ENCODE measurements at regions not wholly inside any gene's neighbourhood (a gene's known extent, or its start where the extent isn't known, plus 50 kb on each side); places are given as distances from the start of the nearest gene placed in this dataset.
A peak's percentile ranks its signal among the peaks of the same experiment; 100 is the strongest.

DNA sequence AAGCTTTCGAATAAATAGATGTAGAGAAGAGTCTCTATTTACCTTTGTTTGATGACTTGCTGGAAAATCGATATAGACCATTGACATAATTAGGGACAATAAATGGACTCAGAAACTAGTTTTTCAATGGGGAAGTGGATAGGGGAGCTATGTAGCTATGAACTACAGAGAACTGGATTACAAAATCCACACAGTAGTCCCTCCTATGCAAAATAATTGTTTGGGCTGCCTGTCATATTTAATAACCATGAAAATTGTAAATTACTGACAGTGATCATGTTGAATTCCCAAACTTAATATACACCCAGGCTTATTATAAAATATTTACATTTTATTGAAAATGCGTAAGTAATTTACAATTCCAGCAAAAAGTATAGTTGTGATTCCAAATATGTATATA, 333.1 kb upstream of the FAM241A start:
- TF ChIP-seq GATA1 (IDR thresholded peaks at IDR 0.05; ENCODE audit: low read depth, low read length) (no peak), POLR2A (IDR thresholded peaks at IDR 0.05; ENCODE audit: low read length) (no peak)
- no peak for DNase-seq

DNA sequence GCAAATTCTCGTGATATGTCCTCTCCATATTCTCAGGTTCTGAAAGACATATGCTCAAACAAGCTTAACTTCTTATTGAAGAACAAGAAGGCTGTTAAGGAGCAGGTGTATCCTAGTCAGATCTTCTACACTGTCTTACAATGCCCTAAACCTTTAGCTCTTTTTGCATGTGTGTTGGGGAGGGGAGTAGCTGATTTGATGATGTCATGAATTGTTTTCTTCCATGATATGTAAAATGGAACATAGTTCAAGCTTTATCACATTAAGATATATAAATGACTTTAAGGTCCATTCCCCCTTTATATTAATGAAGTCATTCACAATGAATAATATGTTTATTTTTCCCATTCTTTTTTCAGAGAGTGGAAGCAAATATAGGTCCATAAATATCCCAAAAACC, 332.5 kb upstream of the FAM241A start:
- DNase-seq: no peak
- TF ChIP-seq POLR2A (IDR thresholded peaks at IDR 0.05; ENCODE audit: low read length) (no peak), GATA1 (IDR thresholded peaks at IDR 0.05; ENCODE audit: low read depth, low read length) (no peak)

DNA sequence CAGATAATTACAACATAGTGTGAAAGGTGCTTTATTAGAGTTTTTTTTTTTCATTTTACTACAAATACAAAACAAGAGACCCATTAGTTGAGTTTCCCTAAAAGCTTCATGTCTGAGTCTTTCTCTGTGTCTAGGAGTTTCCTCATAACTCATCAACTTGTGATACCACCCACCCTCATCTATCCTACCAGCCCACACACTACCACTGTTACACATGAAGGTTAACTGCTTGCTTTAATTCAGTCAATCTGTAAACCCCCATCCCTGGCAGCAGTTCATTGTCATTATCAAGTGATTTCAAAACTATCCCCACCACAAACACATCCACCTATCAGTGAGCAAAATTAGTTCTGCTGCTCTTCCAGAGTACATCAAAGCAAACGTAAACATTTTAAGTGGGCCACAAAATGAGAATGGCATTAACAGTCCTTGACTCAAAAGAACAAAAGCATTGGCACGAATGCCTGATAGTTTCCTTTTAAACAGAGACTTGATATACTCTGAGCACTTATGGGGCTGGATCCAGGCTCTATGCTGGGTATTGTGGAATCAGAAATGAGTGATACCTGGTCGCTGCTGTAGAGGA, 331.6 kb upstream of the FAM241A start:
- TF ChIP-seq POLR2A (IDR thresholded peaks at IDR 0.05; ENCODE audit: low read length) (no peak), GATA1 (IDR thresholded peaks at IDR 0.05; ENCODE audit: low read depth, low read length) (no peak)
- DNase-seq: no peak

DNA sequence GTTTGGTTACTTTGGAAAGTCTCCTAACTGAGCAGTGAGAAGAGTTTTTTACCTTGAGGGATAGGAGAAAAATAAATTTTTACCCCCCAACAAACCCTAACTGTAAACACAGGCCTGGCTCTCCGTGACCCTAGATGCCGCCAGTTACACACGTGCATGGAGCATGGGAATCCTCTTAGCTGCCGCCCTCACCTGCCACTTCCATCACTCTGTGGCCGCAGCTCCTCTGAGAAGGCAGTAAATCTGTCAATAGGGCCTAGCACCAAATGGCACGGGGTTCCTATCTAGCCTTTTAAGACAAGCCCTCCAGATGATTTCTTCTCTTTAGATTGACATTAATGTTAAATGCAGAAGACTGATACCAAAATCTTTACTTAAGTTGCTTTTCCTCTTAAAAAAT, 330.3 kb upstream of the FAM241A start:
- TF ChIP-seq POLR2A (IDR thresholded peaks at IDR 0.05; ENCODE audit: low read length): no peak
- TF ChIP-seq GATA1 (IDR thresholded peaks at IDR 0.05; ENCODE audit: low read depth, low read length): no peak
- no peak for DNase-seq

DNA sequence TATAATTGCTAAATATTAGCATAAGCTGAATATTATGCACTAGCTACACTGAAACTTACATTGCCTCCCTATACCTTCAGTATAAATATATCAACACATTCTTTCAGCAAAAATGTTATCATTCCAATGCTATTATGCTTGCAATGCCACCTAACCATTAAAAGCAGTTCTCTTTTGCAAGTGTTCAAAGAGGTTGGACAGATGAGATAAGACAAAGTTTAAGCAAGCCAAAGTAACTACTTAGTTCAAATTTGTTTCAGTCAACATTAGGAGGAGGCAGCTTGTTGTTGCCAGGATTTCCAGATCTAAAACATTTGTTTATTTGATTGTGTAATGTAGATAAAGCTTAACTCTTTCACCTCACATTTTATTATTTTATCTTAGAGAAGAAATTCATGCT, 323.9 kb upstream of the FAM241A start:
- no peak for TF ChIP-seq POLR2A (IDR thresholded peaks at IDR 0.05; ENCODE audit: low read length)
- no peak for TF ChIP-seq GATA1 (IDR thresholded peaks at IDR 0.05; ENCODE audit: low read depth, low read length)
- DNase-seq: no peak

DNA sequence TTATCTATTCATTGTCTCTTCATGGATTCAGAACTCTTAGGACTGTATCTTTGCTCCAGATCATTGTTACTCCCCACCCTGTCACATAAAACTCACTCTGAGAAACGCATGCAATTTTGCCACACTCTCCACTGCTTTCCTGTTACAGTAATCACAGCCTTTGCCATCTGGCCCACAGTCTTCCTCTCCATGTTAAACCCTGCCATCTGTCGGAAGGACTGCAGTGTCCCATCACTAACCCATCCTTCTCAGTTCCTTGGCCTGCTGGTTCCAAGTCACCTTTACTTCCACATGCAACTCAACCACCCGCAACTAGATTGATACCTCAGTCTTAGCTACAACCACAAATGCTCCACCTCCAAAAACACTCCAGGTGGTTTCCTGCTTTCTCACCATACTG, 308.7 kb upstream of the FAM241A start:
- DNase-seq: no peak
- TF ChIP-seq GATA1 (IDR thresholded peaks at IDR 0.05; ENCODE audit: low read depth, low read length) (no peak), POLR2A (IDR thresholded peaks at IDR 0.05; ENCODE audit: low read length) (no peak)

DNA sequence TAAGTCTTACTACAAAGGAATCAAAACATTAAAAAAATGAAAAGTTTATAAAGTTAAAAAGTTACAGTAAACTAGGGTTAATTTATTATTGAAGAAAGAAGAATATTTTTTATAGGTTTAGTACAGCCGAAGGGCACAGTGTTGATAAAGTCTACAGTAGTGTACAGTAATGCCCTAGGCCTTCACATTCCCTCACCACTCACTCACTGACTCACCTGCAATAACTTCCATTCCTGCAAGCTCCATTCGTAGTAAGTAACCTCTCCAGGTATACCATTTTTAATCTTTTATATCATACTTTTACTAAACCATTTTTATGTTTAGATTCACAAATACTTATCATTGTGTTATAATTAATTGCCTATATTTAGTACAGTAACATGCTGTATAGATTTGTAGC, 307.5 kb upstream of the FAM241A start:
- TF ChIP-seq GATA1 (IDR thresholded peaks at IDR 0.05; ENCODE audit: low read depth, low read length) (no peak), POLR2A (IDR thresholded peaks at IDR 0.05; ENCODE audit: low read length) (no peak)
- DNase-seq: no peak

DNA sequence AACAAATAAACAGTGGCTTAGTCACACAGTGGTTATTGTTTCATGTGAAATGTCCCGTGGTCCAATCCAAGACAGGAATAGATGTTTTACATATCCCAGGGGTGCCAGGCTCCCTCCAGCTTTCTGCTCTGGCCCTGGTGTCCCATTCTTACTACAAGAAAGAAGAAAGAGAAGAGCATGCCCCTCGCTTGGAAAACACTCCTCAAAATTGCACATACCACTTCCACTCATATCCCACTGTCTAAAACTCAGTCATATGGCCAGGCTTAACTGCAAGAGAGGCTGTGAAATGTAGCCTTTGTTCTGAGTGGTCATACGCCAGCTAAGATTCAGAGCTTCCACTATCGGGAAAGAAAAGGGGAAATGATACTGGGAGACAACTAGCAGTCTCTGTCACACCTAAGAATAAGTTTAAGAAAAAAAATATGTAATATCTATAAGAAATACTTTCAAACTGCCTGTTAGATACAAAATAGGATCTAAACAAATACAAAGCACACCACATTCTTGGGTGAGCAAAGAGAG, 306.8 kb upstream of the FAM241A start:
- TF ChIP-seq POLR2A (IDR thresholded peaks at IDR 0.05; ENCODE audit: low read length) (no peak), GATA1 (IDR thresholded peaks at IDR 0.05; ENCODE audit: low read depth, low read length) (no peak)
- DNase-seq: no peak

DNA sequence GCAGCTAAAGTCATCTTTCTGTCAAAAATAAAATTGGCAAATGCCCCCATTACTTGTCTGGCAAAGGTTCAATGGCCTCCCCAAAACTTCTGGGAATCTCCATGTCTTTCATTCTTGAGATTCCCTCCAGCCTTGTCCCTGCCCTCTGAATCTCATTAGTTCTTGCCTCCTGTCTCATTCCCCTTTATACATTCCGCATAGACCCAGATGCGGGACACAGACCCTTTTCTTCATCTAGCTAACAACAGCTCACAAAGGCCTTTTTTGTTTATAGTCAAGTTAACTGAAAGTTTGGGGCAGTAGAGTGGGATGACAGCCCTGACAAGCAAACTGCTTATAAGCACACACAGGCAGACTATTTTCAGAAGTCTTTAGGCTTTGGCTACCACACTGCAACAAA, 306.1 kb upstream of the FAM241A start:
- TF ChIP-seq GATA1 (IDR thresholded peaks at IDR 0.05; ENCODE audit: low read depth, low read length) (no peak), POLR2A (IDR thresholded peaks at IDR 0.05; ENCODE audit: low read length) (no peak)

DNA sequence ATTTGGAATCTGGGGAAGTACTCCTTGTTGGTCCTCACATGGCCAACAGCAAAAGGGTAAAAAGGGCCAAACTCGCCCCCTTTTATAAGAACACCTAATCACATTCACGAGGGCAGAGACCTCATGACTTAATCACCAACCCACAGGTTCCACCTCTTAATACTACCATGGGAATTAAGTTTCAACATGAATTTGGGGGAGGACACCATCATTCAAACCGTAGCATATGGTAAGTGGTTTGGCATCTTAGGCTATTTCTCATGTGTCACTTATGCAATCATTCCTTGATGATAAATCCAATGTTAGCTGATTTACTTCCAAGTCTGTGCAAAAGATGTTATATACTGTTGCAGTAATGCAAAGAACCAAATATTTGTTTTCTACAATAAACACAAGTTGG, 302.9 kb upstream of the FAM241A start:
- DNase-seq: no peak
- TF ChIP-seq GATA1 (IDR thresholded peaks at IDR 0.05; ENCODE audit: low read depth, low read length): no peak
- no peak for TF ChIP-seq POLR2A (IDR thresholded peaks at IDR 0.05; ENCODE audit: low read length)

More for the DNA sequence above, 306.1 kb upstream of the FAM241A start:
- no peak for DNase-seq

DNA sequence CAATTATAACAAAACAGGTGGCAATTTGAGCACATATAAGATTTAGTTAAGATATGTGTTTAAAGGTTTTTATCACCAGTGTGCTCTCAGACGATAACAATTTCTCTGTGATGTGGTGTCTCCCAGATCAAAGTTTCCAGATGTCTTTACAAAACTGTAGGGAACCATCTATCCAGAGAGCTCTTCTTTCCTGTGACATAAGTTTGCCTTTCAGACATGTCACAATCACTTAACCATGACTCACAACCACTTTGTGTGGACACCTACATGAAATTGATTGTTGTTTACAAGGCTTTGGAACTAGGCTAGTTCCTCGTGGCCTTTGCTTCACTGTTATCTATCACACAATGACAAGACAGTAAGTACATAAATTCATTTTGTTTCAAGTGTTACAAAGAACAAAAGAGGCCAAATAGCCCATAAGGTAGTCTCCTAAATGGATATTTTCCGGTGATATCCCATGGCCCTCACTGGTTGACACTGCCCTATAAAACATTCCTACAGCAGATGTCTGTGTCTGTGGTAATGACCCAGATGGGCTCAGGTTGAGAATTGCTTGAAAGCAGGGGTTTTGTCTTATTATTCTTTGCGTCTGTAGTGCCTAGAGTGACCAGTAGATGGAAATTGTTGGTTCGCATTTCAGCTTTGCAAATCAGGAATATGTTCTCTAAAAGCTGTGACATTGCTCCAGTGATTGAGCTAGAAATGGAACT, 297.8 kb upstream of the FAM241A start:
- TF ChIP-seq POLR2A (IDR thresholded peaks at IDR 0.05; ENCODE audit: low read length) (no peak), GATA1 (IDR thresholded peaks at IDR 0.05; ENCODE audit: low read depth, low read length) (no peak)
- no peak for DNase-seq

DNA sequence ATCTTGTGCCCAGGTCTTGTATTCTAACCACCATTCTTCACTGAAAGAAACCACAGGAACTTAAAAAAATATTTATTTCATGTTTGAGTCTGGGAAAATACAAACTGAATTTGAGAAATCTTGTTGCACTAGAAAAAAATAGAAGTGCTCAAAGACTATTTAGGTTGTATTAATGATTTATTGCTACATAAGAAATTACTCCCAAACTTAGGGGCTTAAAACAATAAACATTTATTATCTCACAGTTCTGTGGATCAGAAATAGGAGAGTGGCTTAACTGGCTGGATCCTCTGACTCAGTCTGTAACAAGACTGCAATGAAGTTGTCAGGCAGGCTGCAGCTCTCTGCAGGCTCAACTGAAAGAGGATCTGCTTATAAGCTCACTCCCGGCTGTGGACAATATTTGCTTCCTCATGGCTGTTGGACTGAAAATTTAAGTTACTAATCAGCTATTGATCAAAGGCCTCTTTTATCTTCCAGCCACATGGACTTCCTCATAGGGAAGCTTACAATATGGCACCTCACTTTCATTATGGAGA, 295.4 kb upstream of the FAM241A start:
- DNase-seq: no peak
- no peak for TF ChIP-seq POLR2A (IDR thresholded peaks at IDR 0.05; ENCODE audit: low read length)
- TF ChIP-seq GATA1 (IDR thresholded peaks at IDR 0.05; ENCODE audit: low read depth, low read length): no peak

DNA sequence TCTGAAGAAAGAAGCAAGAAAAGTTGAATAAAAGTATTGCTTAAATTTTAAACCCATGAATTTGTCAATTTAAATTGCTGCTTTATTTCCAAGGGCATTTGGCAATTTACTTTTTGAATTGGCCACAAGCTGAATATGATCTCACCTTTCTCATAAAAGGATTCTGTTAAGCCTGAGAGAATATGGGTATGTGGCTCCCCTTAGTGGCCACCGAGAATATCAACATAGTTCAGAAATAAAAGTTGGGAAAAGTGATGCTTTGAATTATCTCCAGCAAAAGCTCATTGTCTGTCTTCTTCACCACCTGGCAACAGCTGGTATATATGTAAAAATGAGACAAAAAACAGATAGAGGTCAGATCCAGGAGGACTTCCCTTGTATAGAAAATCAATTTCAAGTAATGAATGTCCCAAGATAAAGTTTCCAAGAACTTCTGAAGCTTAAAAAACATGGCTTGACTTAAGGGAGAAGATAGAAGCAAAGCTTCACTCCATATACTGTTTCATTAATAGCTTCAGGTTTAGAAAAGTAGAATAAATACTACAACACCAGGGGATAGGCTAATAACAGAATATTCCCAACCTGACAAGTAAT, 290.7 kb upstream of the FAM241A start:
- DNase-seq: peak; percentile 6 to 41
- TF ChIP-seq POLR2A (IDR thresholded peaks at IDR 0.05; ENCODE audit: low read length) (no peak), GATA1 (IDR thresholded peaks at IDR 0.05; ENCODE audit: low read depth, low read length) (no peak)

DNA sequence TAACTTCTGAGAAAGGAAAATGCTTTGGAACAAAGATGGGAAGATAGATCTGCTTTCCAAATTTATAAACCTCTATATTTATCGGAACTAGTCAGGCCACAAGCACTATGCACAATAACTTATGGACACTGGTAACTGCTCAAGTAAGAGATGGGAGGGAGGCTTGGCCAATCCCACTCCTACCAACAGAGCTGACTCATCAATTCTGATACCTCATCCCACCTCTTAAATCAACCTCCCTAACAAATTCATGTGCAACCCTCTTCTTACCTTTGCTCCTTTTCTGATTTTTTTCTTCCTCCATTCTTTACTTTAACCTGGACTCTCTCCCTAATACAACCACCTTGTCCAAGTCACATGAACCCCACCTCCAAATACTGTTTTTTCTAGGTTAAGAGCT, 289.9 kb upstream of the FAM241A start:
- no peak for TF ChIP-seq POLR2A (IDR thresholded peaks at IDR 0.05; ENCODE audit: low read length)
- no peak for TF ChIP-seq GATA1 (IDR thresholded peaks at IDR 0.05; ENCODE audit: low read depth, low read length)
- DNase-seq: no peak
